GM19452 (cell line): ENCODE measurements at regions not wholly inside any gene's neighbourhood (a gene's known extent, or its start where the extent isn't known, plus 50 kb on each side); places are given as distances from the start of the nearest gene placed in this dataset.

Source experiments
- ATAC-seq: cut with Tn5 transposase; IDR thresholded peaks from one replicate; pipeline ENCODE4 v1.9.1; 2021; ENCODE audit not compliant: unreplicated experiment

- ATAC-seq = no peak
Observed at GRCh38 chr2:134135793-134136192, 118.1 kb upstream of the MGAT5 start.

GRCh38 chr2:134136731-134137130 lies 117.1 kb upstream of the MGAT5 start:
- ATAC-seq = no peak

- ATAC-seq = no peak
Observed at GRCh38 chr2:134137182-134137611, 116.7 kb upstream of the MGAT5 start.

DNA sequence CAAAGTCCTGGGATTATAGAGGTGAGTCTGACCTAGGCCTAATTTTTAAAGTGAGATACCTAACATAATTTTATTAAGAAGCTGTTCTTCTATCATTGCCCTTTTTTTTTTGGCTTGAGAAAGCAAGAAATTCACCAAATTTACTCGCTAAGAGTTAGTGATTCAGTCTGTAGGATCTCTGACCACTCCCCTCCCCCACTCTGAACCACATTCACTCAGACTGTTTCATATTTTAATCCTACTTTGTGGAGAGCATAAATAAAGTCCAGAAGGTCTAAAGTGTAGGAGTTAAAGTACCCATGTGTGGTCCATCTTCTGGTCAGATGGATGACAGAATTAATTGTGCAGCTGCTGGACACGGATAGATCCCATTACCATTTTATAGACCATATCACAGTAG lies 115.8 kb upstream of the MGAT5 start:
- ATAC-seq = no peak

- ATAC-seq = no peak
Observed at GRCh38 chr2:134139611-134140010, 114.3 kb upstream of the MGAT5 start.

DNA sequence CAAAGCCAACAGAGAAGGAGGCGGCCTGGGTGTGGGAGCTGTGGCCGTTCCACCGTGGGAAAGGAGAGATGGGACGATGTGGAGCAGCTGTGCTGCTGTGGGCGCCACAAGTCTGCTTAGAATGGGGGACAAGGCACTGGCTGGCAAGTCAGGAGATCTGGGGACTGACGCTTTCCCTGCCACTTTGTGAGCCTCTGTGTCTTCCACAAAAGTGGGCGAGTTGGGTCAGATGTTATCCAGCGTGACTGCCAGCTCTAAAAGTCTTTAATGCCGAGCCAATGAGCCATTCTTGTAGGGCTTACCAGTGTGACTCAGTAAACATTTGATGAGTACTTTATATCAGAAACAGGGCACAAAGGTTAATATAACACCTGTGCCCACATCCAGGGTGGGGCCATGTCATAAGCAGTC lies 113.6 kb upstream of the MGAT5 start:
- ATAC-seq = no peak

GRCh38 chr2:134141598-134142340 lies 112.1 kb upstream of the MGAT5 start:
- ATAC-seq = no peak

GRCh38 chr2:134142341-134142738 lies 111.5 kb upstream of the MGAT5 start:
- ATAC-seq = no peak

DNA sequence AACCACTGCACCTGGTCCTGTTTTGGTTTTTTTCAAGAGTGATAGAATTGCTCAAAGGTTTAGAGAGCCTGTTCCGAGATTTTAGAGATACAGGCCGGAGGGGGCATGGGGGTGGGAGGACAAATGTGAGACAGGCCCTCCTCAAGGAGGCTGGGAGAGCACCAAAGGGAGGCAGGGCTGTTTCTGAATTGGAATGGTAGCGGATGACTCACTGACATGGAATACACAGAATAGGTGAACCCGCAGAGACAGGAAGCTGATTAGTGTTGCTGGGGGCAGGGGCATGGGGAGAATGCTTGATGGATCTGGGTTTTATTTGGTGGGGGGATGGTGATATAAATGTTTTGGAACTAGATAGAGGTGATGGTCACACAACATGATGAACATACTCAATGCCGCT lies 111.0 kb upstream of the MGAT5 start:
- no peak for ATAC-seq

GRCh38 chr2:134143568-134143967 lies 110.3 kb upstream of the MGAT5 start:
- no peak for ATAC-seq

DNA sequence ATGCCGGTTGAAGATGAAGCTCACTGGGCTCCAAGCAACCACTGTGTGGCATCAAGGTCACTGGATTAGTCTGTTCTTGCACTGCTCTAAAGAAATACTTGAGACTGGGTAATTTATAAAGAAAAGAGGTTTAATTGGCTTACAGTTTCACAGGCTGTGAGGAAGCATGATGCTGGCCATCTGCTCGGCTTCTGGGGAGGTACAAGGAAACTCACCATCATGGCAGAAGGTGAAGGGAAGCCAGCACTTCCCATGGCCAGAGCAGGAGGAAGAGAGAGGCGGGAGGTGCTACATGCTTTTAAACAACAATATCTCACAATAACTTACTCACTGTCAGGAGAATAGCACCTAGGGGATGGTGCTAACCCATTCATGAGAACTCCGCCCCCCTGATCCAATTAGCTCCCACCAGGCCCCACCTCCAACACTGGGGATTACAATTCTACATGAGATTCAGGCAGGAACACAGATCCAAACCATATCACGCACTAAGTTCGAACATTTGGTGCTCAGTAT lies 109.7 kb upstream of the MGAT5 start:
- no peak for ATAC-seq

- ATAC-seq = no peak
Observed at GRCh38 chr2:134144651-134145050, 109.2 kb upstream of the MGAT5 start.

DNA sequence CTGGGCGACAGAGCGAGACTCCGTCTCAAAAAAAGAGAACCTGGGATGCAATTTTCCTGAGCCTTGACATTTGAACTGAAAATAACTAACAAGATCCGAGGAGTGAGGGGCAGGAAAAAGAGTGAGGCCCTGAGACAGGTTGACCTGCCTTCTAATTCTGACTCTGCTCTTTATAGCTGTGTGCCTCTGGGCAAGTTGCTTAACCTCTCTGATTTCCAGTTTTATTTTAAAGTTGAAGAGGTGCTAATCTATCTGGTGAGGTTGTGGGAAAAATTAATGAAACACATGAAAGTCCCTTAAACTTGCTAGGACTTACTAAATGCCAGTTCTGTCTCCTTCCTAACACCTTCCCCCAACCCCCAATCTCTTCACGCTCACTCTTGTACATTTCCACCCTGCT lies 108.4 kb upstream of the MGAT5 start:
- ATAC-seq = no peak

- no peak for ATAC-seq
Observed at GRCh38 chr2:134146161-134146560, 107.7 kb upstream of the MGAT5 start.

- ATAC-seq = no peak
Observed at GRCh38 chr2:134146620-134147019, 107.3 kb upstream of the MGAT5 start.

DNA sequence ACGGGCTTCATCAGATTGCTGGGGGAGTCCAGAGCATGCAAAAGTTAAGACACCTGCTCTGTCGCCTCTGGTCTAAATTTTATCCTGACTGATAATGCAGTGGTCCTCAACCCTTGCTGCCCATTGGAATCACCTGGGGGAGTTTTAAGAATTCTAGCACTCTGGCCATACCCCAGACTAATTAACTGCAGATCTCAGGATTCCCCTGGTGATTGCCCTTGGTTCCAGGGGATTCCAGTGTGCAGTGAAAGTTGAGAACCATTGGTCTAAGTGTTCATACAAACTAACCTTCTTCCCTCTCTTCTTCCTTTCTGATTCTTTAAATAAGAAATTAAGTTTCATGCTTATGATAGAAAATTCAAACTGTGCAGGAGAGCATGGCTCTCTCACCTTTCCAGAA lies 105.7 kb upstream of the MGAT5 start:
- no peak for ATAC-seq

DNA sequence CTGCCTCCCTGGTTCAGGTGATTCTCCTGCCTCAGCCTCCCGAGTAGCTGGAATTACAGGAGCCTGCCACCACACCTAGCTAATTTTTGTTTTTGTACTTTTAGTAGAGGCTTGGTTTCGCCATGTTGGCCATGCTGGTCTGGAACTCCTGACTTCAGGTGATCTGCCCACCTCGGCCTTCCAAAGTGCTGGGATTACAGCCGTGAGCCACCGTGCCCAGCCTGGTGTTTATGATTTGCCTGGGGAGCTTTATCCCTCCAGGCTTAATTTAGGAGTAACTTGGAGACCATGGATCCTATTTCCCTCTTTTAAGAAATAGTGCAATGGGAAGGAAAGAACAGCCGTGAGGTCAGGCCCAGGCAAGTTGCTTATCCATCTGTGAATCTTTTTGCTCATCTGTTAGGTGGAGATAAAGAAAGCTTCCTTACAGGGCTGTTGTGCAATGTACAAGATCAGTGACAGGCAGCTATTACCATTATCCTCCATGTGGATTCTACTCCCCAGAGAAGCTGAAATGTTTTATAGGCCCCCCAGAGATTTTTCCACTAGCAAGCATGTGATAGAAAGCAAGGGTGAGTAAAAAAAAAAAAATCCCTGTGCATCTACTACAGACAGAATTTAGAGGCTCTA lies 104.9 kb upstream of the MGAT5 start:
- ATAC-seq = no peak

- no peak for ATAC-seq
Observed at GRCh38 chr2:134149904-134150303, 104.0 kb upstream of the MGAT5 start.

DNA sequence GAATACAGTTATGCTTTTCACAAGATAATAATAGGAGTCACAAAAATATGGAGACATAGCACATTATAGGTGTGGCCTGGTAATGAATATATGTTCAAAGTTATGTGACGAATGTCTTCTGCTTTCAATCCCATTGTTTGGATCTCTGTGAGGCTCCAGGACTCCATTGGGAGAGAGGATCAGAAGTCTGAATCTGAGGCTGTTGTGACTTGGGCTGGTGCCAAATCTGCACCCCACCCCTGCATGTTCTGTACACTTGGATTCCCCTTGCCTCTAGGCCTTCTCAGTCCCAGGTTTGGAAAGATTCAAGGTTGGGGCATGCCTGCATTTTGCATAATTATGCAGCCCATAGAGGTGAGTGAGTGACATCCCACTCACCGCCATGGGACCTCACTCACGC lies 103.1 kb upstream of the MGAT5 start:
- no peak for ATAC-seq

- no peak for ATAC-seq
Observed at GRCh38 chr2:134152045-134153010, 101.5 kb upstream of the MGAT5 start.

DNA sequence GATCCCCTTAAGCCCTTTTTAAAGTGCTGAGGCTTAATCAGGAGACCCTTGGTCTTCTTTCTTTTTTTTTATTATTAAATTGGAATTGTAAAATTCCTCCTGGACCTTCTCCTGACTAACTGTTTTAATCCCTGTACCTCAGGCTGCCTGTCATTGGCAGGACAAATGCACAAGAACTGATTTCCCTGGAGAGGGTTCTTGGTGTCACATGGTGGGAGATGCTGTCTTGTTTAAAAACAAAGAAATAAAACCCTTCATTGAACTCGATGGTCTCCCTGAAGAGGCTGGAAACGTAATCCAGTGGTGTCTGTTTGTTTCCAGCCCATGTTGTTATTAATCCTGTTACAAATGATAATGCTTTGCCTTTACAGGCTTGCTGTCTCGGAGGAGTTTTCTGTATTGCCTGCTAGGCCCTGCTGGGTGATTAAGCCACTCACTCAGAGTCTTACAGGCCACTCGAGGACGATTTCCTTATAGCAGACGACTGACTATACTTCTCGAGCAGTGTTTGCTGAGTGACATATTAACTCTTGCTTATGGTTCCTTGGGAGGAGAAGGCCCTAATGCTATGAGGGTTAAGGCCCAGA lies 100.5 kb upstream of the MGAT5 start:
- no peak for ATAC-seq
